ENCODE measurements at regions not wholly inside any gene's neighbourhood (a gene's known extent, or its start where the extent isn't known, plus 50 kb on each side); places are given as distances from the start of the nearest gene placed in this dataset.
A peak's percentile ranks its signal among the peaks of the same experiment; 100 is the strongest.
"Not testable (repeated sequence)": the region's sequence is repeated elsewhere in the genome, so short reads cannot be mapped to it uniquely, and the experiment has no call there.

DNA sequence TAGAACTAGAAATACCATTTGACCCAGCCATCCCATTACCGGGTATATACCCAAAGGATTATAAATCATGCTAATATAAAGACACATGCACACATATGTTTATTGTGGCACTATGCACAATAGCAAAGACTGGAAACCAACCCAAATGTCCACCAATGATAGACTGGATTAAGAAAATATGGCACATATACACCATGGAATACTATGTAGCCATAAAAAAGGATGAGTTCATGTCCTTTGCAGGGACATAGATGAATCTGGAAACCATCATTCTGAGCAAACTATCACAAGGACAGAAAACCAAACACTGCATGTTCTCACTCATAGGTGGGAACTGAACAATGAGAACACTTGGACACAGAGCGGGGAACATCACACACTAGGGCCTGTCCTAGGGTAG lies 586.5 kb downstream of the UQCRFS1 start:
- TF ChIP-seq ZNF146 (tag by site-specific recombination; IDR thresholded peaks at IDR 0.05) = peak; percentile 91
- TF ChIP-seq, protein P1, sequence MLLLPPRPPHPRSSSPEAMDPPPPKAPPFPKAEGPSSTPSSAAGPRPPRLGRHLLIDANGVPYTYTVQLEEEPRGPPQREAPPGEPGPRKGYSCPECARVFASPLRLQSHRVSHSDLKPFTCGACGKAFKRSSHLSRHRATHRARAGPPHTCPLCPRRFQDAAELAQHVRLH (tag by site-specific recombination; IDR thresholded peaks at IDR 0.05) = 0 out of 2 replicates have a peak, but pooled peaks have one; percentile 46
- POLR2A ChIA-PET; H3K27ac ChIP-seq (ENCODE audit: extremely low read depth, low read depth, low read length); H3K4me3 ChIP-seq (ENCODE audit: low read depth, low read length); CTCF ChIA-PET: not testable (repeated sequence)
- peaks cover 15% of the 10 kb centered on the region for H3K4me1 ChIP-seq (ENCODE audit: control insufficient read depth, insufficient read depth, low read length)
- peaks cover 0 to 34% of the 10 kb centered on the region in 2 experiments; a peak in 2 of 3 replicates for H3K36me3 ChIP-seq (ENCODE audit: control insufficient read depth in 2 of 2, insufficient read depth in 1 of 2, low read length in 2 of 2)
- H3K9me3 ChIP-seq (ENCODE audit: control insufficient read depth, insufficient read depth, low read depth, low read length) = peaks cover 13% of the 10 kb centered on the region

DNA sequence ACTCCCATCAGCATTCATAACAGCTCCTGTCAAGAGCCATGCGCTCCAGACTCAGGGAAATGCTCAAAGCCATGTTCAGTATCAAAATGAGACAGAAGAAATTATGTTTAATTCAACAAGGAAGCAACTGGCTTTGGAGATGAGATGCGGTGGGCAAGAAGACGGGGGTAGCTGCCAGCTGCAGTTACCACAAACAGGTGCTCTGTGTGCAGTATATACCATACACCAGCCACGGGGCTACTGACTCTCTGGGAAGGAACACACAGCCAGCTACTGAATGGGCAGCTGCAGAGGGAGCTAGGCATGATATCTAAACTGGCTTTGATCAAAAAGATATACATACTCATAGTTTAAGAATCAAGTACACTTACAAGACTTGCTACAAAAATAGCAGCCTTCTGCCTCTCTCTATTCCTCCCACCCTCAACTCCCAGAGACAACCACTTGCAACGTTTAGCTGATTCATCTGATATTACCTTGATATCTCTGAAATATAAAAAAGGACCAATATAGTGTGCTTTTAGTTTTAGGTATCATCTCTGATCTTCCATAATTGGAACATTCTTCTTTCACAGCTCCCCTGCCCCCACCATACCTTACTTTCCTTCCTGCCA lies 593.0 kb downstream of the UQCRFS1 start:
- CTCF ChIA-PET = interaction anchor here (0.6 to 6.4 kb wide), 6 partner anchors 11 to 153 kb away, joined by 3 to 79 read pairs (median 4); no protein-coding TSS in a partner anchor
- TF ChIP-seq OSR2 (tag by site-specific recombination; IDR thresholded peaks at IDR 0.05) (no peak), ZNF184 (tag by site-specific recombination; IDR thresholded peaks at IDR 0.05) (no peak), ZBTB7A (tag by site-specific recombination; IDR thresholded peaks at IDR 0.05; ENCODE audit: low read depth) (no peak), SP7 (tag by site-specific recombination; IDR thresholded peaks at IDR 0.05) (no peak), ZNF37A (tag by site-specific recombination; IDR thresholded peaks at IDR 0.05) (no peak), ZNF2 (tag by site-specific recombination; IDR thresholded peaks at IDR 0.05) (no peak), BCL11B (tag by site-specific recombination; IDR thresholded peaks at IDR 0.05; ENCODE audit: low read depth) (no peak), ZNF274 (IDR thresholded peaks at IDR 0.05; ENCODE audit: low read length) (no peak), ZNF274 (tag by site-specific recombination; IDR thresholded peaks at IDR 0.05; ENCODE audit: borderline replicate concordance) (no peak), ZNF404 (tag by site-specific recombination; IDR thresholded peaks at IDR 0.05) (no peak), ZNF426 (tag by site-specific recombination; IDR thresholded peaks at IDR 0.05) (no peak), ZFP3 (tag by site-specific recombination; IDR thresholded peaks at IDR 0.05; ENCODE audit: low read depth) (no peak), ZNF354C (tag by site-specific recombination; IDR thresholded peaks at IDR 0.05; ENCODE audit: borderline replicate concordance, low read depth) (no peak), YY2 (tag by site-specific recombination; IDR thresholded peaks at IDR 0.05) (no peak)
- TF ChIP-seq, protein P2, sequence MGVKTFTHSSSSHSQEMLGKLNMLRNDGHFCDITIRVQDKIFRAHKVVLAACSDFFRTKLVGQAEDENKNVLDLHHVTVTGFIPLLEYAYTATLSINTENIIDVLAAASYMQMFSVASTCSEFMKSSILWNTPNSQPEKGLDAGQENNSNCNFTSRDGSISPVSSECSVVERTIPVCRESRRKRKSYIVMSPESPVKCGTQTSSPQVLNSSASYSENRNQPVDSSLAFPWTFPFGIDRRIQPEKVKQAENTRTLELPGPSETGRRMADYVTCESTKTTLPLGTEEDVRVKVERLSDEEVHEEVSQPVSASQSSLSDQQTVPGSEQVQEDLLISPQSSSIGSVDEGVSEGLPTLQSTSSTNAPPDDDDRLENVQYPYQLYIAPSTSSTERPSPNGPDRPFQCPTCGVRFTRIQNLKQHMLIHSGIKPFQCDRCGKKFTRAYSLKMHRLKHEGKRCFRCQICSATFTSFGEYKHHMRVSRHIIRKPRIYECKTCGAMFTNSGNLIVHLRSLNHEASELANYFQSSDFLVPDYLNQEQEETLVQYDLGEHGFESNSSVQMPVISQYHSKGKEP (tag by site-specific recombination; IDR thresholded peaks at IDR 0.05) = no peak
- TF ChIP-seq, protein P3, sequence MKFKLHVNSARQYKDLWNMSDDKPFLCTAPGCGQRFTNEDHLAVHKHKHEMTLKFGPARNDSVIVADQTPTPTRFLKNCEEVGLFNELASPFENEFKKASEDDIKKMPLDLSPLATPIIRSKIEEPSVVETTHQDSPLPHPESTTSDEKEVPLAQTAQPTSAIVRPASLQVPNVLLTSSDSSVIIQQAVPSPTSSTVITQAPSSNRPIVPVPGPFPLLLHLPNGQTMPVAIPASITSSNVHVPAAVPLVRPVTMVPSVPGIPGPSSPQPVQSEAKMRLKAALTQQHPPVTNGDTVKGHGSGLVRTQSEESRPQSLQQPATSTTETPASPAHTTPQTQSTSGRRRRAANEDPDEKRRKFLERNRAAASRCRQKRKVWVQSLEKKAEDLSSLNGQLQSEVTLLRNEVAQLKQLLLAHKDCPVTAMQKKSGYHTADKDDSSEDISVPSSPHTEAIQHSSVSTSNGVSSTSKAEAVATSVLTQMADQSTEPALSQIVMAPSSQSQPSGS (tag by site-specific recombination; IDR thresholded peaks at IDR 0.05; ENCODE audit: low read depth) = no peak
- TF ChIP-seq, protein P4, sequence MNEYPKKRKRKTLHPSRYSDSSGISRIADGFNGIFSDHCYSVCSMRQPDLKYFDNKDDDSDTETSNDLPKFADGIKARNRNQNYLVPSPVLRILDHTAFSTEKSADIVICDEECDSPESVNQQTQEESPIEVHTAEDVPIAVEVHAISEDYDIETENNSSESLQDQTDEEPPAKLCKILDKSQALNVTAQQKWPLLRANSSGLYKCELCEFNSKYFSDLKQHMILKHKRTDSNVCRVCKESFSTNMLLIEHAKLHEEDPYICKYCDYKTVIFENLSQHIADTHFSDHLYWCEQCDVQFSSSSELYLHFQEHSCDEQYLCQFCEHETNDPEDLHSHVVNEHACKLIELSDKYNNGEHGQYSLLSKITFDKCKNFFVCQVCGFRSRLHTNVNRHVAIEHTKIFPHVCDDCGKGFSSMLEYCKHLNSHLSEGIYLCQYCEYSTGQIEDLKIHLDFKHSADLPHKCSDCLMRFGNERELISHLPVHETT (tag by site-specific recombination; IDR thresholded peaks at IDR 0.05) = no peak
- TF ChIP-seq, protein P5, sequence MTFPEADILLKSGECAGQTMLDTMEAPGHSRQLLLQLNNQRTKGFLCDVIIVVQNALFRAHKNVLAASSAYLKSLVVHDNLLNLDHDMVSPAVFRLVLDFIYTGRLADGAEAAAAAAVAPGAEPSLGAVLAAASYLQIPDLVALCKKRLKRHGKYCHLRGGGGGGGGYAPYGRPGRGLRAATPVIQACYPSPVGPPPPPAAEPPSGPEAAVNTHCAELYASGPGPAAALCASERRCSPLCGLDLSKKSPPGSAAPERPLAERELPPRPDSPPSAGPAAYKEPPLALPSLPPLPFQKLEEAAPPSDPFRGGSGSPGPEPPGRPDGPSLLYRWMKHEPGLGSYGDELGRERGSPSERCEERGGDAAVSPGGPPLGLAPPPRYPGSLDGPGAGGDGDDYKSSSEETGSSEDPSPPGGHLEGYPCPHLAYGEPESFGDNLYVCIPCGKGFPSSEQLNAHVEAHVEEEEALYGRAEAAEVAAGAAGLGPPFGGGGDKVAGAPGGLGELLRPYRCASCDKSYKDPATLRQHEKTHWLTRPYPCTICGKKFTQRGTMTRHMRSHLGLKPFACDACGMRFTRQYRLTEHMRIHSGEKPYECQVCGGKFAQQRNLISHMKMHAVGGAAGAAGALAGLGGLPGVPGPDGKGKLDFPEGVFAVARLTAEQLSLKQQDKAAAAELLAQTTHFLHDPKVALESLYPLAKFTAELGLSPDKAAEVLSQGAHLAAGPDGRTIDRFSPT (tag by site-specific recombination; IDR thresholded peaks at IDR 0.05) = no peak
- Histone ChIP-seq H3K4me3 (ENCODE audit: low read depth, low read length) (no peak overlapping the region), H3K4me1 (ENCODE audit: control insufficient read depth, insufficient read depth, low read length) (no peaks in the 10 kb centered on the region), H3K9me3 (ENCODE audit: control insufficient read depth, insufficient read depth, low read depth, low read length) (no peaks in the 10 kb centered on the region), H3K36me3 (ENCODE audit: control insufficient read depth in 2 of 2, insufficient read depth in 1 of 2, low read length in 2 of 2) (peaks cover 0 to 14% of the 10 kb centered on the region in 2 experiments; a peak in 2 of 3 replicates), H3K27ac (ENCODE audit: extremely low read depth, low read depth, low read length) (no peak overlapping the region)
- POLR2A ChIA-PET = no interaction called here
